VCaP (cell line): ENCODE measurements at regions not wholly inside any gene's neighbourhood (a gene's known extent, or its start where the extent isn't known, plus 50 kb on each side); places are given as distances from the start of the nearest gene placed in this dataset.

Experiments used
- H3K27ac ChIP-seq: fragments of 450-650 bp; 2 replicates; pipeline ENCODE4 v1.5.1; 2017
- CTCF ChIP-seq: fragments of 450-650 bp; conservative IDR thresholded peaks from 2 replicates; pipeline ENCODE4 v1.5.1; 2017; ENCODE audit warnings: mild to moderate bottlenecking, moderate library complexity

GRCh38 chr16:74216319-74216718 is 80.3 kb upstream of the PSMD7 start:
- no peak for TF ChIP-seq CTCF
- no peak overlapping the region for H3K27ac ChIP-seq

- no peak overlapping the region for H3K27ac ChIP-seq
- no peak for TF ChIP-seq CTCF
Measured at GRCh38 chr16:74215249-74215648, 81.4 kb upstream of the PSMD7 start.

GRCh38 chr16:74213372-74213771 is 83.2 kb upstream of the PSMD7 start:
- H3K27ac ChIP-seq, result no peak overlapping the region
- TF ChIP-seq CTCF, result no peak

- TF ChIP-seq CTCF, result no peak
Measured at GRCh38 chr16:74210245-74210644, 86.4 kb upstream of the PSMD7 start.

GRCh38 chr16:74202009-74202408 is 94.6 kb upstream of the PSMD7 start:
- no peak for TF ChIP-seq CTCF

More at GRCh38 chr16:74210245-74210644, 86.4 kb upstream of the PSMD7 start:
- no peak overlapping the region for H3K27ac ChIP-seq

GRCh38 chr16:74201576-74201975 is 95.0 kb upstream of the PSMD7 start:
- no peak overlapping the region for H3K27ac ChIP-seq

More at GRCh38 chr16:74202009-74202408, 94.6 kb upstream of the PSMD7 start:
- no peak overlapping the region for H3K27ac ChIP-seq

GRCh38 chr16:74200921-74201320 is 95.7 kb upstream of the PSMD7 start:
- H3K27ac ChIP-seq, result no peak overlapping the region
- TF ChIP-seq CTCF, result no peak

More at GRCh38 chr16:74201576-74201975, 95.0 kb upstream of the PSMD7 start:
- no peak for TF ChIP-seq CTCF

- TF ChIP-seq CTCF, result no peak
- H3K27ac ChIP-seq, result peak overlapping the region; percentile 78
Measured at GRCh38 chr16:74199842-74200124, 96.8 kb upstream of the PSMD7 start.
